GM10248 (cell line): ENCODE measurements at regions not wholly inside any gene's neighbourhood (a gene's known extent, or its start where the extent isn't known, plus 50 kb on each side); places are given as distances from the start of the nearest gene placed in this dataset.

Source experiments
- CTCF ChIA-PET: fragments of 300-600 bp; sonication (Branson Sonifier 250); formaldehyde crosslinking; extraction: SDS; loops from one replicate; lab custom pipeline; 2021; ENCODE audit warnings: antibody characterized with exemption; lab: Yijun Ruan, JAX
- POLR2A ChIA-PET: fragments of 350-650 bp; sonication (Branson Sonifier 250); formaldehyde crosslinking; extraction: SDS; loops from one replicate; lab custom pipeline; 2020; ENCODE audit warnings: antibody characterized with exemption; lab: Yijun Ruan, JAX
- DNase-seq: peaks from one replicate; pipeline ENCODE4 v3.0.0; 2012; ENCODE audit errors: extremely low spot score
- CTCF ChIP-seq: IDR thresholded peaks from 2 replicates; pipeline ENCODE4 v1.5.1; 2012; ENCODE audit warnings: mild to moderate bottlenecking, low read depth; ENCODE audit errors: extremely low read depth, missing control alignments, control extremely low read depth

GRCh38 chr13:28550721-28551497 lies 56.0 kb upstream of the FLT1 start:
- no peak for TF ChIP-seq CTCF
- ChIA-PET CTCF (interaction anchor here (1.2 kb wide), 1 partner anchor 71 kb away, joined by 3 read pairs; no protein-coding TSS in a partner anchor), POLR2A (no interaction called here)
- DNase-seq = no peak

GRCh38 chr13:28550091-28550490 lies 55.2 kb upstream of the FLT1 start:
- DNase-seq = no peak
- no peak for TF ChIP-seq CTCF
- POLR2A ChIA-PET = no interaction called here
- CTCF ChIA-PET = interaction anchor here (1.2 kb wide), 1 partner anchor 72 kb away, joined by 3 read pairs; no protein-coding TSS in a partner anchor

GRCh38 chr13:28548872-28549271 lies 53.9 kb upstream of the FLT1 start:
- no peak for TF ChIP-seq CTCF
- POLR2A ChIA-PET = no interaction called here
- no peak for DNase-seq
- CTCF ChIA-PET = interaction anchor here (0.9 to 1.6 kb wide), 3 partner anchors 9 to 21 kb away, joined by 3 to 8 read pairs (median 4); no protein-coding TSS in a partner anchor

- no peak for TF ChIP-seq CTCF
- no peak for DNase-seq
- ChIA-PET POLR2A (no interaction called here), CTCF (interaction anchor here (0.9 to 1.6 kb wide), 3 partner anchors 8 to 21 kb away, joined by 3 to 8 read pairs (median 4); no protein-coding TSS in a partner anchor)
These were observed 53.5 kb upstream of the FLT1 start for GRCh38 chr13:28548468-28548867.

GRCh38 chr13:28545583-28546333 lies 50.8 kb upstream of the FLT1 start:
- ChIA-PET CTCF (interaction anchor here (1.4 kb wide), 1 partner anchor 20 kb away, joined by 3 read pairs; no protein-coding TSS in a partner anchor), POLR2A (no interaction called here)
- DNase-seq = no peak
- TF ChIP-seq CTCF = no peak
